ENCODE measurements at regions not wholly inside any gene's neighbourhood (a gene's known extent, or its start where the extent isn't known, plus 50 kb on each side); places are given as distances from the start of the nearest gene placed in this dataset.

- no peak for DNase-seq
- H3K4me3 Mint-ChIP-seq (ENCODE audit: unreplicated experiment), result no peak overlapping the region
- H3K36me3 Mint-ChIP-seq (ENCODE audit: unreplicated experiment), result no peaks in the 10 kb centered on the region
- H3K27me3 Mint-ChIP-seq (ENCODE audit: unreplicated experiment), result no peaks in the 10 kb centered on the region
- TF ChIP-seq CTCF (IDR thresholded peaks at IDR 0.05; ENCODE audit: partially characterized antibody, unreplicated experiment), result no peak
- H3K4me1 Mint-ChIP-seq (ENCODE audit: low read depth, unreplicated experiment), result no peaks in the 10 kb centered on the region
- H3K9me3 Mint-ChIP-seq (ENCODE audit: unreplicated experiment), result peaks cover 2% of the 10 kb centered on the region
- H3K27ac Mint-ChIP-seq (ENCODE audit: unreplicated experiment), result no peak overlapping the region
Measured at GRCh38 chr6:106735136-106735633, 105.8 kb downstream of the QRSL1 start.

GRCh38 chr6:106733386-106733785, 104.0 kb downstream of the QRSL1 start:
- no peak for TF ChIP-seq CTCF (IDR thresholded peaks at IDR 0.05; ENCODE audit: partially characterized antibody, unreplicated experiment)
- no peak overlapping the region for H3K4me3 Mint-ChIP-seq (ENCODE audit: unreplicated experiment)
- no peak overlapping the region for H3K27ac Mint-ChIP-seq (ENCODE audit: unreplicated experiment)
- no peaks in the 10 kb centered on the region for H3K27me3 Mint-ChIP-seq (ENCODE audit: unreplicated experiment)
- peaks cover 2% of the 10 kb centered on the region for H3K9me3 Mint-ChIP-seq (ENCODE audit: unreplicated experiment)
- no peaks in the 10 kb centered on the region for H3K36me3 Mint-ChIP-seq (ENCODE audit: unreplicated experiment)
- DNase-seq, result no peak
- no peaks in the 10 kb centered on the region for H3K4me1 Mint-ChIP-seq (ENCODE audit: low read depth, unreplicated experiment)

- Mint-ChIP-seq H3K9me3 (ENCODE audit: unreplicated experiment) (peaks cover 2% of the 10 kb centered on the region), H3K4me3 (ENCODE audit: unreplicated experiment) (no peak overlapping the region), H3K27ac (ENCODE audit: unreplicated experiment) (no peak overlapping the region), H3K27me3 (ENCODE audit: unreplicated experiment) (no peaks in the 10 kb centered on the region), H3K4me1 (ENCODE audit: low read depth, unreplicated experiment) (no peaks in the 10 kb centered on the region), H3K36me3 (ENCODE audit: unreplicated experiment) (no peaks in the 10 kb centered on the region)
- DNase-seq, result no peak
- no peak for TF ChIP-seq CTCF (IDR thresholded peaks at IDR 0.05; ENCODE audit: partially characterized antibody, unreplicated experiment)
Measured at GRCh38 chr6:106732376-106732940, 103.1 kb downstream of the QRSL1 start.

DNA sequence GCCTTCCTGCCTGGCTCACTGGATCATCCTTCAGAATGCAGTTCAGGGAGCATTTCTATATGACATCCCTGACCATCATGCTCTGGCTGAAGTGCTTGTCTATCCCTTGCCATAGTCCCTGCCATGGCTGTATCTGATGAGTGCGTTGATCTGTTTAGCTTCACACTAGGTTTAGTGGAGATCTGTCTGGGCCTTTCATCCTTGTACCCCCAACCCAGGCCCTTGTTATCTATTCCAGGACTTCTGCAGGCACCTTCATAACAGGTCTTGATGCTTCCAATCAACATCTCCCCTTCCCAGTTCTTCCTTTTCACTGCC, 102.4 kb downstream of the QRSL1 start:
- no peak overlapping the region for H3K27ac Mint-ChIP-seq (ENCODE audit: unreplicated experiment)
- H3K36me3 Mint-ChIP-seq (ENCODE audit: unreplicated experiment), result no peaks in the 10 kb centered on the region
- H3K4me3 Mint-ChIP-seq (ENCODE audit: unreplicated experiment), result no peak overlapping the region
- H3K9me3 Mint-ChIP-seq (ENCODE audit: unreplicated experiment), result peaks cover 2% of the 10 kb centered on the region
- no peak for DNase-seq
- no peaks in the 10 kb centered on the region for H3K27me3 Mint-ChIP-seq (ENCODE audit: unreplicated experiment)
- no peak for TF ChIP-seq CTCF (IDR thresholded peaks at IDR 0.05; ENCODE audit: partially characterized antibody, unreplicated experiment)
- H3K4me1 Mint-ChIP-seq (ENCODE audit: low read depth, unreplicated experiment), result no peaks in the 10 kb centered on the region

DNA sequence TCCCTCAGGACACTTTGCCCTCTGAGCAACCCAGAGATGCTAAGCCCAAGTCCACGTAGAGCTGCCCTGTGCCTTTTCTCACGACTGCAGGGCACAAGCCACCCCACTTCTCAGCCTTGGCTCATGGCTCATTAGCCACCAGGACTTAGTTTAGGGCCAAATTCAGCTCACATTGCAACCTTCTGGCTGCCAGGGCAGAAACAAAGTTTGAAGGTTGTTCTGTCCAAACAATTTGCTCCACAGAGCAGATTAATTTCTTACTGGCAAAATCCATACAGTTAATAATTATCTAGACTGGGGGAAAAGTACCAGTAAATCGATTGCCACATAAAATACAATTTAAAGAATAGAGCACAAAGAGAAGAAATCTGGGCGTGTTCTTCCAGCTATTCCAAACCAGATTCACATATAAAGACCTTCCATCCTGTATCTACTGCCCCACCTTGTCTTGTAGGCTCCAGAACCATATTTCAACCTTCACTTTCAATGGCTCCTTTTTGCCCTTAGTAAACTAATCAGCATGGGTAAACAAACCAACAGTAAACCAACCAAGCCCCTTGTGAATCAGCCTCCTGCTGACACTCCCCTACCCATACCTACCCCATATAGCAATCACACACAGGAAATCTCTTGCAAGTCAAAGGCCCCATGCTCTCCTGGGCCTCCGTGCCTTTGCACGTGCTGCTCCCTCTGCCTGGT, 101.9 kb downstream of the QRSL1 start:
- Mint-ChIP-seq H3K4me1 (ENCODE audit: low read depth, unreplicated experiment) (no peaks in the 10 kb centered on the region), H3K9me3 (ENCODE audit: unreplicated experiment) (peaks cover under 1% of the 10 kb centered on the region), H3K27me3 (ENCODE audit: unreplicated experiment) (no peaks in the 10 kb centered on the region), H3K27ac (ENCODE audit: unreplicated experiment) (no peak overlapping the region), H3K36me3 (ENCODE audit: unreplicated experiment) (no peaks in the 10 kb centered on the region), H3K4me3 (ENCODE audit: unreplicated experiment) (no peak overlapping the region)
- DNase-seq, result no peak
- TF ChIP-seq CTCF (IDR thresholded peaks at IDR 0.05; ENCODE audit: partially characterized antibody, unreplicated experiment), result no peak
